Panc1 (cell line): ENCODE measurements at regions not wholly inside any gene's neighbourhood (a gene's known extent, or its start where the extent isn't known, plus 50 kb on each side); places are given as distances from the start of the nearest gene placed in this dataset.

Experiments used
- REST ChIP-seq, 2 experiments: IDR thresholded peaks; 2 replicates each; pipeline ENCODE4 v1.6.1; 2011 to 2012; ENCODE audit warnings: low read depth in 2 of 2, control low read depth in 1 of 2, low read length in 1 of 2, mild to moderate bottlenecking in 1 of 2, moderate library complexity in 1 of 2; ENCODE audit not compliant: insufficient read depth in 1 of 2
- SIN3A ChIP-seq: IDR thresholded peaks from 2 replicates; pipeline ENCODE4 v1.6.1; 2012; ENCODE audit warnings: low read depth, mild to moderate bottlenecking, low read length, moderate library complexity, borderline replicate concordance; ENCODE audit not compliant: insufficient read depth
- TF ChIP-seq, protein P1 (sequence below): fragments of 450-650 bp; IDR thresholded peaks from 2 replicates; pipeline ENCODE4 v1.5.1; 2017; ENCODE audit warnings: mild to moderate bottlenecking

GRCh38 chr4:3860061-3860912 is 94.1 kb downstream of the ADRA2C start:
- TF ChIP-seq, protein P1, sequence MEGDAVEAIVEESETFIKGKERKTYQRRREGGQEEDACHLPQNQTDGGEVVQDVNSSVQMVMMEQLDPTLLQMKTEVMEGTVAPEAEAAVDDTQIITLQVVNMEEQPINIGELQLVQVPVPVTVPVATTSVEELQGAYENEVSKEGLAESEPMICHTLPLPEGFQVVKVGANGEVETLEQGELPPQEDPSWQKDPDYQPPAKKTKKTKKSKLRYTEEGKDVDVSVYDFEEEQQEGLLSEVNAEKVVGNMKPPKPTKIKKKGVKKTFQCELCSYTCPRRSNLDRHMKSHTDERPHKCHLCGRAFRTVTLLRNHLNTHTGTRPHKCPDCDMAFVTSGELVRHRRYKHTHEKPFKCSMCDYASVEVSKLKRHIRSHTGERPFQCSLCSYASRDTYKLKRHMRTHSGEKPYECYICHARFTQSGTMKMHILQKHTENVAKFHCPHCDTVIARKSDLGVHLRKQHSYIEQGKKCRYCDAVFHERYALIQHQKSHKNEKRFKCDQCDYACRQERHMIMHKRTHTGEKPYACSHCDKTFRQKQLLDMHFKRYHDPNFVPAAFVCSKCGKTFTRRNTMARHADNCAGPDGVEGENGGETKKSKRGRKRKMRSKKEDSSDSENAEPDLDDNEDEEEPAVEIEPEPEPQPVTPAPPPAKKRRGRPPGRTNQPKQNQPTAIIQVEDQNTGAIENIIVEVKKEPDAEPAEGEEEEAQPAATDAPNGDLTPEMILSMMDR = no peak
- no peak for TF ChIP-seq SIN3A
- no peak for TF ChIP-seq REST (IDR thresholded peaks at IDR 0.05; ENCODE audit: insufficient read depth in 1 of 2, low read depth in 2 of 2, low read length in 1 of 2)
